Sigmoid colon (tissue), 6 donors: ENCODE measurements at regions not wholly inside any gene's neighbourhood (a gene's known extent, or its start where the extent isn't known, plus 50 kb on each side); places are given as distances from the start of the nearest gene placed in this dataset.

Source experiments
- DNase-seq: peaks from one replicate; pipeline ENCODE4 v3.0.0-alpha.2; 2019
- H3K27ac ChIP-seq, 4 donors: fragments of 200-600 bp; sonication (generic); one replicate each; pipeline ENCODE4 v1.5.1; 2016 to 2019; ENCODE audit warnings: mild to moderate bottlenecking in 1 of 4
- H3K27me3 ChIP-seq, 3 donors: fragments of 200-600 bp; sonication (generic); one replicate each; pipeline ENCODE4 v1.5.1; 2019; ENCODE audit warnings: mild to moderate bottlenecking in 1 of 3
- H3K36me3 ChIP-seq, 4 donors: fragments of 200-600 bp; sonication (generic); one replicate each; pipeline ENCODE4 v1.5.1; 2016 to 2019
- H3K4me1 ChIP-seq, 4 donors: fragments of 200-600 bp; sonication (generic); one replicate each; pipeline ENCODE4 v1.5.1; 2017 to 2019
- H3K4me3 ChIP-seq, 4 donors: fragments of 200-600 bp; sonication (generic); one replicate each; pipeline ENCODE4 v1.5.1; 2017 to 2019; ENCODE audit warnings: mild to moderate bottlenecking in 2 of 4, moderate library complexity in 1 of 4
- H3K9me3 ChIP-seq, 4 donors: fragments of 200-600 bp in 3 of 4; sonication (generic) in 3 of 4; one replicate each; pipeline versions ENCODE4 v1.5.1 to v1.6.1; 2013 to 2019
- CTCF ChIP-seq, 4 experiments: fragments of 450-650 bp in 3 of 4; fragments of 200-600 bp in 1 of 4; IDR thresholded peaks; one replicate each; pipeline ENCODE4 v1.5.1; 2016 to 2019; ENCODE audit warnings: antibody characterized with exemption in 4 of 4, mild to moderate bottlenecking in 3 of 4, moderate library complexity in 2 of 4
- EP300 ChIP-seq, 4 donors: sonication (generic); formaldehyde crosslinking; IDR thresholded peaks; one replicate each; pipeline ENCODE4 v1.6.1; 2017; ENCODE audit warnings: antibody characterized with exemption in 4 of 4
- POLR2A ChIP-seq, 2 donors: fragments of 450-650 bp; IDR thresholded peaks; one replicate each; pipeline ENCODE4 v1.6.1; 2016; ENCODE audit warnings: antibody characterized with exemption in 2 of 2, mild to moderate bottlenecking in 2 of 2, moderate library complexity in 2 of 2
- POLR2AphosphoS5 ChIP-seq, 4 donors: sonication (generic); formaldehyde crosslinking; IDR thresholded peaks; one replicate each; pipeline ENCODE4 v1.6.1; 2017; ENCODE audit warnings: antibody characterized with exemption in 4 of 4
- WGBS, 2 donors: extraction: QIAGEN DNeasy Blood & Tissue Kit; methylation state at CpG; one replicate each; pipeline ENCODE4 v1.1.7; 2013; 5-methylcytosine and 5-hydroxymethylcytosine counted together
- intact Hi-C: fragments of 100-400 bp; cut with DNase I; formaldehyde crosslinking; loops from one replicate; pipeline ENCODE4 v1.15.1; 2023
- donor health status: healthy with polysubstance abuse.
- donor health status: healthy.

GRCh38 chr20:24782301-24782700 lies 166.8 kb upstream of the CST7 start:
- 78 to 81% methylated on average over 11 of the region's 11 CpGs for WGBS, 2 donors
- DNase-seq, result peak; percentile 29
- intact Hi-C loops, result no loop called here

GRCh38 chr20:24782801-24783630 lies 166.1 kb upstream of the CST7 start:
- intact Hi-C loops, result no loop called here
- TF ChIP-seq POLR2AphosphoS5 (IDR thresholded peaks at IDR 0.05), result no peak
- no peak for TF ChIP-seq CTCF (IDR thresholded peaks at IDR 0.05)
- no peak for TF ChIP-seq EP300 (IDR thresholded peaks at IDR 0.05)
- no peak for TF ChIP-seq POLR2A (IDR thresholded peaks at IDR 0.05)
- Histone ChIP-seq H3K4me1 (peaks cover 0 to 8% (median 0%) of the 10 kb centered on the region in 4 donors), H3K9me3 (no peaks in the 10 kb centered on the region), H3K36me3 (no peaks in the 10 kb centered on the region), H3K4me3 (no peak overlapping the region), H3K27ac (no peak overlapping the region), H3K27me3 (no peaks in the 10 kb centered on the region)
- 61 to 76% methylated on average over 12 of the region's 12 CpGs for WGBS, 2 donors
- DNase-seq, result peak; percentile 45

More at GRCh38 chr20:24782301-24782700, 166.8 kb upstream of the CST7 start:
- H3K36me3 ChIP-seq, result no peaks in the 10 kb centered on the region
- no peaks in the 10 kb centered on the region for H3K27me3 ChIP-seq
- H3K9me3 ChIP-seq, result no peaks in the 10 kb centered on the region
- TF ChIP-seq CTCF (IDR thresholded peaks at IDR 0.05) (no peak), POLR2AphosphoS5 (IDR thresholded peaks at IDR 0.05) (no peak), POLR2A (IDR thresholded peaks at IDR 0.05) (no peak), EP300 (IDR thresholded peaks at IDR 0.05) (no peak)
- no peak overlapping the region for H3K27ac ChIP-seq
- H3K4me3 ChIP-seq, result no peak overlapping the region
- peaks cover 0 to 8% (median 0%) of the 10 kb centered on the region in 4 donors for H3K4me1 ChIP-seq

GRCh38 chr20:24783631-24784492 lies 165.2 kb upstream of the CST7 start:
- 66 to 77% methylated on average over 9 of the region's 9 CpGs for WGBS, 2 donors
- peaks cover 0 to 8% (median 0%) of the 10 kb centered on the region in 4 donors for H3K4me1 ChIP-seq
- H3K27me3 ChIP-seq, result no peaks in the 10 kb centered on the region
- no peaks in the 10 kb centered on the region for H3K9me3 ChIP-seq
- TF ChIP-seq POLR2A (IDR thresholded peaks at IDR 0.05), result no peak
- no peak for TF ChIP-seq POLR2AphosphoS5 (IDR thresholded peaks at IDR 0.05)
- TF ChIP-seq EP300 (IDR thresholded peaks at IDR 0.05), result no peak
- no peak for TF ChIP-seq CTCF (IDR thresholded peaks at IDR 0.05)
- intact Hi-C loops, result no loop called here
- DNase-seq, result peak; percentile 34
- H3K36me3 ChIP-seq, result no peaks in the 10 kb centered on the region
- no peak overlapping the region for H3K27ac ChIP-seq
- no peak overlapping the region for H3K4me3 ChIP-seq

DNA sequence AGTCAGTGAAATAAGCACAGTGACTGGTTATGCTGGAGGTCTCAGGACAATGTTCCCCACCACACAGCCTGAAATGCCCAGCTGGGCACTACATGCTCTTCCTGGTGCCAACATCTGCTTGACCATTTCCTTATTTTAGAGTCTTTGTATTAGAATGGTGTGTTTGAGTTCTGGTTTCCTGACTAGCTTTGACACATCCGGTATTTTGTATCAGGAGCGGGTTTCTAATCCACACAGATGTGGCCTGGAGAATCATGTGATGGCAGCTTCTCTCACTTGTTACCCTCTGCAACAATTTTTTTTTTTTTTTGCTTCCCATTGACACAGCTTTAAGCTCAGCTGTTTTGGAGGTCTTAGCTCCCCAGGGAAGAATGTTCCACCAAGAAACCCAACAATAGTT lies 164.5 kb upstream of the CST7 start:
- TF ChIP-seq POLR2AphosphoS5 (IDR thresholded peaks at IDR 0.05), result no peak
- TF ChIP-seq EP300 (IDR thresholded peaks at IDR 0.05), result no peak
- TF ChIP-seq POLR2A (IDR thresholded peaks at IDR 0.05), result no peak
- no peak for TF ChIP-seq CTCF (IDR thresholded peaks at IDR 0.05)
- WGBS, 2 donors, result 52 to 87% methylated on average over 2 of the region's 2 CpGs
- Histone ChIP-seq H3K4me1 (peaks cover 0 to 8% (median 0%) of the 10 kb centered on the region in 4 donors), H3K9me3 (no peaks in the 10 kb centered on the region), H3K27me3 (no peaks in the 10 kb centered on the region), H3K27ac (no peak overlapping the region), H3K36me3 (no peaks in the 10 kb centered on the region), H3K4me3 (no peak overlapping the region)
- DNase-seq, result no peak
- intact Hi-C loops, result no loop called here
